Lower lobe of right lung (tissue), 2 donors: ENCODE measurements at regions not wholly inside any gene's neighbourhood (a gene's known extent, or its start where the extent isn't known, plus 50 kb on each side); places are given as distances from the start of the nearest gene placed in this dataset.

Experiments used
- ATAC-seq, 2 donors: fragments of 200-7000 bp; cut with Tn5 transposase; one replicate each; pipeline ENCODE4 v1.9.1; 2020 to 2022; ENCODE audit warnings: mild to moderate bottlenecking in 2 of 2, moderate library complexity in 2 of 2
- DNase-seq: peaks from one replicate; pipeline ENCODE4 v3.0.0-alpha.2; 2020
- H3K27ac ChIP-seq: fragments of 200-600 bp; one replicate; pipeline ENCODE4 v1.8.0; 2022
- H3K27me3 ChIP-seq: fragments of 200-600 bp; one replicate; pipeline ENCODE4 v1.8.0; 2022; ENCODE audit warnings: low read depth
- H3K36me3 ChIP-seq: fragments of 200-600 bp; one replicate; pipeline ENCODE4 v1.8.0; 2022; ENCODE audit warnings: mild to moderate bottlenecking
- H3K4me1 ChIP-seq: fragments of 200-600 bp; one replicate; pipeline ENCODE4 v1.8.0; 2022
- H3K4me3 ChIP-seq: fragments of 200-600 bp; one replicate; pipeline ENCODE4 v1.8.0; 2022; ENCODE audit warnings: mild to moderate bottlenecking
- H3K9me3 ChIP-seq: fragments of 200-600 bp; one replicate; pipeline ENCODE4 v1.8.0; 2022
- intact Hi-C: fragments of 100-400 bp; cut with DNase I; formaldehyde crosslinking; loops from one replicate; pipeline ENCODE4 v1.11.0; 2022
- TF ChIP-seq, protein P1 (sequence below): fragments of 200-600 bp; IDR thresholded peaks from one replicate; pipeline ENCODE4 v1.8.0; 2022; ENCODE audit warnings: antibody characterized with exemption, mild to moderate bottlenecking
- donor health status: DM: no; HTN: yes; CAD: no; lungs with severe emphysema.

DNA sequence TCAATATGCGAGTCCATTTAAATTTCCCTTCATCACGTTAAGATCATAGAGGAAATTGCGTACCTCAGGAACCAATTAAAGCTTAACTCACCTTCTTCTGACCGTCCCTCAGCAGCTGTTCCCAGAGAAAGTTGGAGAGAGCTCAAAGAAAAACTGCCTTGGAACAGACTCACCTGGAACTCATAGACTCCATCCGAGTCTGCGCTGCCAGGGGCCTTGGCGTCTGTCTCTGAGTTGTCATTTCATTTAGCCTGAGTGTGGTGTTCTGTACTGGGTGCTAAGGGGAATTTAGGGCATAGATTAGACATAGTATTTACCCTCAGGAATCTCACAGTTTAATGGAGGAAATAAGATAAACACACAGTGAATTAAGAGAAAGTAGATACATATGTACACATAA, 892.7 kb downstream of the TLE1 start:
- DNase-seq (no peak), ATAC-seq (no peak)
- H3K9me3 ChIP-seq = no peaks in the 10 kb centered on the region
- H3K27ac ChIP-seq = no peak overlapping the region
- H3K36me3 ChIP-seq = no peaks in the 10 kb centered on the region
- H3K4me1 ChIP-seq = peaks cover 6% of the 10 kb centered on the region
- TF ChIP-seq, protein P1, sequence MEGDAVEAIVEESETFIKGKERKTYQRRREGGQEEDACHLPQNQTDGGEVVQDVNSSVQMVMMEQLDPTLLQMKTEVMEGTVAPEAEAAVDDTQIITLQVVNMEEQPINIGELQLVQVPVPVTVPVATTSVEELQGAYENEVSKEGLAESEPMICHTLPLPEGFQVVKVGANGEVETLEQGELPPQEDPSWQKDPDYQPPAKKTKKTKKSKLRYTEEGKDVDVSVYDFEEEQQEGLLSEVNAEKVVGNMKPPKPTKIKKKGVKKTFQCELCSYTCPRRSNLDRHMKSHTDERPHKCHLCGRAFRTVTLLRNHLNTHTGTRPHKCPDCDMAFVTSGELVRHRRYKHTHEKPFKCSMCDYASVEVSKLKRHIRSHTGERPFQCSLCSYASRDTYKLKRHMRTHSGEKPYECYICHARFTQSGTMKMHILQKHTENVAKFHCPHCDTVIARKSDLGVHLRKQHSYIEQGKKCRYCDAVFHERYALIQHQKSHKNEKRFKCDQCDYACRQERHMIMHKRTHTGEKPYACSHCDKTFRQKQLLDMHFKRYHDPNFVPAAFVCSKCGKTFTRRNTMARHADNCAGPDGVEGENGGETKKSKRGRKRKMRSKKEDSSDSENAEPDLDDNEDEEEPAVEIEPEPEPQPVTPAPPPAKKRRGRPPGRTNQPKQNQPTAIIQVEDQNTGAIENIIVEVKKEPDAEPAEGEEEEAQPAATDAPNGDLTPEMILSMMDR = no peak
- intact Hi-C loops = no loop called here
- H3K27me3 ChIP-seq = no peaks in the 10 kb centered on the region
- no peak overlapping the region for H3K4me3 ChIP-seq

DNA sequence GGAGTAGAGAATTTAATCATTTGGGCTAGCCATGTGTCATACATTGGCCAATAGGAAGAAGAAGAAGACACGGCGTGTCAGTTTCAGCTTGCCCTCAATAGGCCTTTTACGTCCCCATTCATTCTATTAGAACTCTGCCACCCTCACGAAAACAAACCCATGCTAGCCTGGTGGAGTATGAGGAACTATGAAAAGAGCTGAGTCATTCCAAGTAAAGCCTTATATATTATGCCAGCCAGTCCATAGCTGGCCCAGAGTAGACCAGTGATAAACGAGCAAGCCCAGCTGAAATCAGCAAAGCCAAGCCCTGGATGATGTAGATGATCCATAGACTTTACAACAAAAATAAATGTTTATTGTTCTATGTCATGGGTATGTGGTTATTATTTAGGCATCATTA, 895.1 kb downstream of the TLE1 start:
- H3K4me3 ChIP-seq = no peak overlapping the region
- TF ChIP-seq, protein P1 = no peak
- no peaks in the 10 kb centered on the region for H3K27me3 ChIP-seq
- no peak overlapping the region for H3K27ac ChIP-seq
- DNase-seq (no peak), ATAC-seq (no peak)
- H3K36me3 ChIP-seq = no peaks in the 10 kb centered on the region
- H3K4me1 ChIP-seq = peaks cover 6% of the 10 kb centered on the region
- intact Hi-C loops = no loop called here
- H3K9me3 ChIP-seq = no peaks in the 10 kb centered on the region

DNA sequence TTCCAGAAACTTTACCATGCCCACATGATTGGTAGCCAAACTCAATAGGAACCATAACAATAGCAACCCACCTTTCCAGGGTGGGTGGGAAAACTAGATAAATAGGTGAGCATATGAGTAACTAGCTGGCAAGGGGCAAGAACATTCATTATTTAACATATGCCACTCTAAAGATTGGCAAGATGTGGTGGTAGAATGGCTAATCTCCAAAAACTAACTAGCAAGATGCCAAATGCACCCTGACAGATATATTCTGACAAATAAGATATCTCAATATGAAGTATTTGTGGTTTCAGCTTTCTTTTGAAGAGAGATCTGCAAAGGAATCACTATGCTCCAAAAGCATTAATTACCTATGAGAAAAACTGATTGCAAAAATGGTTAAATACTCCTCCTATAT, 895.6 kb downstream of the TLE1 start:
- Histone ChIP-seq H3K36me3 (no peaks in the 10 kb centered on the region), H3K9me3 (no peaks in the 10 kb centered on the region), H3K4me1 (peaks cover 6% of the 10 kb centered on the region), H3K4me3 (no peak overlapping the region), H3K27me3 (no peaks in the 10 kb centered on the region), H3K27ac (no peak overlapping the region)
- TF ChIP-seq, protein P1 = no peak
- intact Hi-C loops = no loop called here
- DNase-seq = no peak
- ATAC-seq = no peak

DNA sequence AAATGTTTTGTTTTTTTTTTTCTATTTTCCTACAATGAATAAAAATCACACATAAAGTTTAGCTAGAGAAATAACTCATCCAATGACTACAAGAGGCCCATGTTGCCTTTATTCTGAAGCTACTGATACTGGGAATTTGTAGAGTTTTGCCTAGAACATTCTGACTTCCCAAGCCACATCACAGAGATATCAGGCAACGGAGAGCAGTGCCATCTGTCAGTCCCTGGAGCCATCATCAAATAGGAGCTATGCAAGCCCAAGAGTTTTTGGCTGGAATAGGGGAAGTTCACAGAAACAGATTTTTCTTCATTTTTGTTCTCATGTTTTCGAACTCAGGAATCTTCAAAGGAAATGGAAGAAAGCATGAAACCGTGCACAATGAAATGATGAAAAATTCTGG, 896.6 kb downstream of the TLE1 start:
- intact Hi-C loops = no loop called here
- Histone ChIP-seq H3K36me3 (no peaks in the 10 kb centered on the region), H3K4me1 (peaks cover 6% of the 10 kb centered on the region), H3K27me3 (no peaks in the 10 kb centered on the region), H3K27ac (no peak overlapping the region), H3K4me3 (no peak overlapping the region), H3K9me3 (no peaks in the 10 kb centered on the region)
- ATAC-seq = peak; percentile 12 to 49
- TF ChIP-seq, protein P1 = no peak
- no peak for DNase-seq

DNA sequence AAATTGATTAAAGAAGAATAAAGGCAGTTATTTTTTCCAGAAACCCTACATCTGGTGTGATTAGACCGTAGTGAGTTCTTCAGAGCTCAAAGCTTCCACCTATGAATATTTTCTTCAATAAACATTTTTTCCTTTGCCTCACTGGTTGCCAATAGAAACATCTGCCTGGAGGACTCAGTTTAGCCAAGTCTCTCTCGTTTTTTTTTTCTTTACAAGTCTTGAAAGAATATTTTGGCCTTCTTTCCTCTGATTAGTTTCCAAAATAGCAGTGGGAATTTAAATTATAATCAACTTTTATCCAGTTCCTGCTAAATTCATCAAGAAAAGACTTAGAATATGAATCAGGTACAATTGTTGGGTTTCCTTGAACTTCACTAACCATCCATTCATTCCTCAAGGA, 897.5 kb downstream of the TLE1 start:
- DNase-seq (no peak), ATAC-seq (no peak)
- H3K4me3 ChIP-seq = no peak overlapping the region
- no peaks in the 10 kb centered on the region for H3K27me3 ChIP-seq
- H3K36me3 ChIP-seq = no peaks in the 10 kb centered on the region
- peaks cover 6% of the 10 kb centered on the region for H3K4me1 ChIP-seq
- no peaks in the 10 kb centered on the region for H3K9me3 ChIP-seq
- no peak overlapping the region for H3K27ac ChIP-seq
- intact Hi-C loops = no loop called here
- TF ChIP-seq, protein P1 = no peak

DNA sequence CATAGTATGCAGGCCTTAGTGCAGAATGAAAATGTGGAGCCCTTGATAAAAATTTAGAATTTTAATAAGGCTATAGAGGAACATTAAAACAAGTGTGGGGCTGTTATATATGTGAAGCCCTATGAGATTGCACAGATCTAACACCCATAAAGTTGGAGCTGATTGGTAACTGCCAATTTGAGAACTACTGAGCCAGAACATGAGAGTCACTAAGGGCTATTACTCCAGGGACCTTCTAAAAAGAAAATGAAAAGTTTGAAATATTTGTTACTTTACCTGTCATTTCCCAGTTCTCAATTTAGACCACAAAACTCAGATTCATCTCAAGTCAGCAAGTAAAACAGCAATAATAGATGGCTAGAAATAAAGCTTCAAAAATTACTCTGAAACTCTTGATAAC, 898.6 kb downstream of the TLE1 start:
- Histone ChIP-seq H3K4me1 (peaks cover 6% of the 10 kb centered on the region), H3K27ac (no peak overlapping the region), H3K36me3 (no peaks in the 10 kb centered on the region), H3K4me3 (no peak overlapping the region), H3K9me3 (no peaks in the 10 kb centered on the region), H3K27me3 (no peaks in the 10 kb centered on the region)
- ATAC-seq (no peak), DNase-seq (no peak)
- TF ChIP-seq, protein P1 = no peak
- intact Hi-C loops = no loop called here
